Smooth muscle cell (in vitro differentiated cells): ENCODE measurements at regions not wholly inside any gene's neighbourhood (a gene's known extent, or its start where the extent isn't known, plus 50 kb on each side); places are given as distances from the start of the nearest gene placed in this dataset.

Experiments used
- DNase-seq: peaks from one replicate; lab custom pipeline; 2025; ENCODE audit not compliant: unreplicated experiment; lab: John Stamatoyannopoulos, UW
- H2AFZ ChIP-seq: fragments of 200-600 bp; sonication (generic); 2 replicates; pipeline ENCODE4 v1.6.0; 2016; ENCODE audit warnings: antibody characterized with exemption, low read depth, mild to moderate bottlenecking
- H3F3A ChIP-seq: fragments of 200-600 bp; sonication (generic); 2 replicates; pipeline ENCODE4 v1.6.0; 2017; ENCODE audit warnings: antibody characterized with exemption, low read depth
- H3K27ac ChIP-seq: fragments of 200-600 bp; sonication (generic); 2 replicates; pipeline ENCODE4 v1.5.1; 2016; ENCODE audit warnings: low read depth, mild to moderate bottlenecking
- H3K27me3 ChIP-seq: fragments of 200-600 bp; sonication (generic); 2 replicates; pipeline ENCODE4 v1.6.1; 2016; ENCODE audit warnings: low read depth, mild to moderate bottlenecking
- H3K36me3 ChIP-seq: fragments of 200-600 bp; sonication (generic); 2 replicates; pipeline ENCODE4 v1.5.1; 2016; ENCODE audit warnings: low read depth
- H3K4me1 ChIP-seq: fragments of 200-600 bp; sonication (generic); 2 replicates; pipeline ENCODE4 v1.5.1; 2016; ENCODE audit warnings: low read depth
- H3K4me2 ChIP-seq: fragments of 200-600 bp; sonication (generic); 2 replicates; pipeline ENCODE4 v1.6.0; 2016; ENCODE audit warnings: mild to moderate bottlenecking
- H3K4me3 ChIP-seq: fragments of 200-600 bp; sonication (generic); 2 replicates; pipeline ENCODE4 v1.5.1; 2016; ENCODE audit warnings: mild to moderate bottlenecking
- H3K79me2 ChIP-seq: fragments of 200-600 bp; sonication (generic); 2 replicates; pipeline ENCODE4 v1.6.0; 2016; ENCODE audit warnings: low read depth, mild to moderate bottlenecking
- H3K9ac ChIP-seq: fragments of 200-600 bp; sonication (generic); 2 replicates; pipeline ENCODE4 v1.6.0; 2016; ENCODE audit warnings: low read depth
- H3K9me3 ChIP-seq: fragments of 200-600 bp; sonication (generic); replicated peaks from 2 replicates; pipeline ENCODE4 v1.5.1; 2016; ENCODE audit warnings: low read depth
- H4K20me1 ChIP-seq: fragments of 200-600 bp; sonication (generic); 2 replicates; pipeline ENCODE4 v1.6.0; 2016; ENCODE audit warnings: low read depth
- WGBS: methylation state at CpG from one replicate; pipeline ENCODE4 v1.1.7; 2016; ENCODE audit warnings: low lambda C conversion rate; 5-methylcytosine and 5-hydroxymethylcytosine counted together
- TF ChIP-seq, protein P1 (sequence below): fragments of 200-600 bp; sonication (generic); IDR thresholded peaks from 2 replicates; pipeline ENCODE4 v1.5.1; 2017; ENCODE audit warnings: borderline replicate concordance, mild to moderate bottlenecking, antibody characterized with exemption; ENCODE audit not compliant: insufficient read depth, poor library complexity, severe bottlenecking

DNA sequence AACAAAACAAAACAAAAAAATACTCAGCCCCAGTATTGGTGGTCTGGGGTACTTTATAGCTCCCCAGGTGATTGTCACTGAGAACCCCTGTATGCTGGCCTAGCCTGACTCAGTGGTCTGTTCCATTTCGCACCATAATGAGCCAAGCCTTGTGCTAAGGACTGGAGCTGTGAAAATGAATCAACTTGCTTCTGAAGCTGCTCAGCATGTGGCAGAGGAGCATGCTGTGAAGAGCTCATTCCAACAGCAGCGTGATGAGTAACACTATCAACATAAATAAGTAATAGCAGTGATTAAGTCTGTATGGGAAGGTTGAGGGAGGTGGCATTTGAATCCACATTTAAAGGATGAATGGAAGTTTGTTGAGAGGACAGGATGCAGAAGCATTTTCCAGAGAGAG is 67.2 kb upstream of the ATL2 start:
- DNase-seq, result no peak
- no peak overlapping the region for H3K4me2 ChIP-seq

DNA sequence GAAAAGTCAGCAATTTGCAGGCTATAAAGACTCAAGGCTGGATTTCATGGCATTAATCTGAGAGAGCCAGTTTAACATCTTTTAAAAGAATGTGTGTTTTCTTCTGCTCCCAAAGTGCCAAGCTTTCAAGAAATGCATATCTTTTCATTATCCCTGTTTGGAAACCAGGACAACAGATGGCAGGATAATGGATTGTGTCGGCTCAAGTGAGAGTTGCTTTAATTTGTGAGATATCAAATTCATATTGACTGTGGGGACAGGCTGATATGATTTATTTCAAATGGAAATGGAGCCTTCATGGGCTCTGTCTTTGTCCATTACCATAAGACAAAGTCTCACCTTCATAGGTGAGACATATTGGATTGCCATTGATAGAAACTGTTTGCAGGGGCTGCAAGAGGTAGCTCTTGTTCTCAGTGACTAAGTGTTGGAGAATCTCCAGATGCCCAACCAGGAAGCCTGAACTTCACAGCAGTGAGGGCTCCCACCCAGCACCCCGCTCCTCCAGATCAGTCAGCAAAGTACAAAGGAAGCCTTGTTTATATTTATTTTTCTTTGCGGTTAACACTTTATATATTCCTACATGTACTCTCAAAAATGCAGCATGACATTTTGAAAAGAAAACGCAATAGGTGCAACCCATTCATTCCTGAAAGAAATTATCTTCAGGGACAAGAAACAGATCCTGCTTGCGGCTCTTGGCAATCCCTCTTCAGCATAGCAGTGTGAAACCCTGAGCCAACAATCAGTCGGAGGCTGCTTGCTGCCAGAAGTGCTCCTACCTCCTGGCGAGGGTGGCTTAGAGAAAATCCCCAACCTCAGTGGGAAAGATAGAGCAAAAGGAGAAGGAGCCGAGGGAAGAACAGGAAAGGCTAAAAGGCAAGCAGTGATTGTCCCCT is 65.8 kb upstream of the ATL2 start:
- H3F3A ChIP-seq, result peaks cover 10% of the 10 kb centered on the region
- peaks cover 18% of the 10 kb centered on the region for H3K4me1 ChIP-seq
- 22% methylated on average over 8 of the region's 8 CpGs for WGBS
- no peak for DNase-seq
- H2AFZ ChIP-seq, result no peak overlapping the region
- H3K27me3 ChIP-seq, result no peaks in the 10 kb centered on the region
- H3K9me3 ChIP-seq, result no peaks in the 10 kb centered on the region
- peak overlapping the region; percentile 23 for H3K27ac ChIP-seq
- no peaks in the 10 kb centered on the region for H3K36me3 ChIP-seq
- no peak overlapping the region for H3K4me3 ChIP-seq
- H4K20me1 ChIP-seq, result peaks cover 3% of the 10 kb centered on the region
- no peak overlapping the region for H3K9ac ChIP-seq
- TF ChIP-seq, protein P1, sequence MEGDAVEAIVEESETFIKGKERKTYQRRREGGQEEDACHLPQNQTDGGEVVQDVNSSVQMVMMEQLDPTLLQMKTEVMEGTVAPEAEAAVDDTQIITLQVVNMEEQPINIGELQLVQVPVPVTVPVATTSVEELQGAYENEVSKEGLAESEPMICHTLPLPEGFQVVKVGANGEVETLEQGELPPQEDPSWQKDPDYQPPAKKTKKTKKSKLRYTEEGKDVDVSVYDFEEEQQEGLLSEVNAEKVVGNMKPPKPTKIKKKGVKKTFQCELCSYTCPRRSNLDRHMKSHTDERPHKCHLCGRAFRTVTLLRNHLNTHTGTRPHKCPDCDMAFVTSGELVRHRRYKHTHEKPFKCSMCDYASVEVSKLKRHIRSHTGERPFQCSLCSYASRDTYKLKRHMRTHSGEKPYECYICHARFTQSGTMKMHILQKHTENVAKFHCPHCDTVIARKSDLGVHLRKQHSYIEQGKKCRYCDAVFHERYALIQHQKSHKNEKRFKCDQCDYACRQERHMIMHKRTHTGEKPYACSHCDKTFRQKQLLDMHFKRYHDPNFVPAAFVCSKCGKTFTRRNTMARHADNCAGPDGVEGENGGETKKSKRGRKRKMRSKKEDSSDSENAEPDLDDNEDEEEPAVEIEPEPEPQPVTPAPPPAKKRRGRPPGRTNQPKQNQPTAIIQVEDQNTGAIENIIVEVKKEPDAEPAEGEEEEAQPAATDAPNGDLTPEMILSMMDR, result no peak
- no peaks in the 10 kb centered on the region for H3K79me2 ChIP-seq
- H3K4me2 ChIP-seq, result peak overlapping the region; percentile 41

More for the DNA sequence above, 67.2 kb upstream of the ATL2 start:
- no peaks in the 10 kb centered on the region for H3K9me3 ChIP-seq
- H4K20me1 ChIP-seq, result peaks cover 3% of the 10 kb centered on the region
- H2AFZ ChIP-seq, result no peak overlapping the region
- H3K4me1 ChIP-seq, result peaks cover 18% of the 10 kb centered on the region
- 28% methylated on average over 2 of the region's 2 CpGs for WGBS
- no peaks in the 10 kb centered on the region for H3K79me2 ChIP-seq
- no peak overlapping the region for H3K4me3 ChIP-seq
- no peak overlapping the region for H3K27ac ChIP-seq
- no peaks in the 10 kb centered on the region for H3K27me3 ChIP-seq
- H3F3A ChIP-seq, result peaks cover 10% of the 10 kb centered on the region
- H3K9ac ChIP-seq, result no peak overlapping the region
- no peaks in the 10 kb centered on the region for H3K36me3 ChIP-seq
- TF ChIP-seq, protein P1, result no peak

DNA sequence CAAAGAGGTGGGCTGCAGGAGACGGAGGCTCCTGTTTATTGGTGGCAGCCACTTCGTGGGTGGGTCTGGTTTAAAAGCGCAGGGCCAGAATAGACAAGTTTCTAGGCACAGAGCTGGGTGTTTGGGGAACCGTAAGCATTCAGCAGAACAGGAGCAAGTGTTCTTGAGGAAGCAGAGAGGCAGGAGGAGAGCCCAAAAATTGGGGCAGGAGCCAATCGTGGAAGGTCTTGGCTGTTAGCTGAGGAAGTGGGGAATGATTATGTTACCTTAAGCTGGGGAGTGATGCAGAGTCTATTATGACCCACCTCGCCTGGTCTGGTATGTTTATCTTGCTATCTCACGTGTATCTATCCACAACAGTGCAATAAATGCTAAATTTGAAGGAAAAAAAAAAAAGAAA is 64.3 kb upstream of the ATL2 start:
- H3K4me2 ChIP-seq, result no peak overlapping the region
- TF ChIP-seq, protein P1, result no peak
- no peaks in the 10 kb centered on the region for H3K36me3 ChIP-seq
- H3K9ac ChIP-seq, result no peak overlapping the region
- H2AFZ ChIP-seq, result no peak overlapping the region
- H3K4me1 ChIP-seq, result peaks cover 18% of the 10 kb centered on the region
- DNase-seq, result no peak
- H3K27ac ChIP-seq, result no peak overlapping the region
- H3K27me3 ChIP-seq, result no peaks in the 10 kb centered on the region
- no peaks in the 10 kb centered on the region for H3K9me3 ChIP-seq
- no peaks in the 10 kb centered on the region for H3K79me2 ChIP-seq
- WGBS, result 95% methylated on average over 7 of the region's 7 CpGs
- H4K20me1 ChIP-seq, result peaks cover 3% of the 10 kb centered on the region
- peaks cover 10% of the 10 kb centered on the region for H3F3A ChIP-seq
- no peak overlapping the region for H3K4me3 ChIP-seq
